ENCODE measurements at regions not wholly inside any gene's neighbourhood (a gene's known extent, or its start where the extent isn't known, plus 50 kb on each side); places are given as distances from the start of the nearest gene placed in this dataset.
"Not testable (repeated sequence)": the region's sequence is repeated elsewhere in the genome, so short reads cannot be mapped to it uniquely, and the experiment has no call there.

DNA sequence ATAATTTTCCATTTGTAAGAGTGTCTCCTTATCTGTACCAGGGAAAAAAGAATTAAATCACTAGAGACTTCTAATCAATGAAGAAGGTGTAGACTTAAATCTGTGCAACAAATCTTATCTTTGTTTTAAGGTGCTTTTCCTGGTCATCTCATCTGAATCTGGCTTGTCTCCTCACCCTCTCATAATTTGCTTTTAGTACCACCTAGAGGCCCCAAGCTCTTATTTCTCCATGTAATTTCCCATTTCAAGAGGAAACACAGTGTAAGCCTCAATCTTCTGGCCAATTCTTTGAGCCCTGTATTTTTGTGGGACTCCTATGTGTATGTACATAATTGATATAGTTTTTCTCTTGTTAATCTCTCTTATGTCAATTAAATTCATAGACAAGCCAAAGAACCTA, 1975.3 kb upstream of the CDH6 start:
- no peak for DNase-seq

DNA sequence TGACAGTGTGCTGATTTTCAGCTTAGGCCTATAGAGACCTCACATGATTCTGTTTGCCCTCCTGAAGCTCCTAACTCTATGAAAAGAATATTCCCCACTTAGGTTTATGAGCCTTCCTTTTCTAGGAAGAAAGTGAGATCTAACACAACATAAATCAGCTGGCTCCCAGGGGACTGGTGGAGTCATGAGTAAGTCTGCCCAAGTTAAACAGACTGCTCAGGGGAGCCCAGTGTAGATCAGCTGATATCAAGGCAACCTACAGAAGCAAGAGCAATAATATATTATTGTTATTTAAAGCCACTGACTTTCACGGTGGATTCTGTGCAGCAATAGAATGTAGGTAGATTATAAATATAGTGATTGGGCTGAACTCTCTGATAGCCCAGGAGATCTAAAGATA, 1978.6 kb upstream of the CDH6 start:
- no peak for DNase-seq

DNA sequence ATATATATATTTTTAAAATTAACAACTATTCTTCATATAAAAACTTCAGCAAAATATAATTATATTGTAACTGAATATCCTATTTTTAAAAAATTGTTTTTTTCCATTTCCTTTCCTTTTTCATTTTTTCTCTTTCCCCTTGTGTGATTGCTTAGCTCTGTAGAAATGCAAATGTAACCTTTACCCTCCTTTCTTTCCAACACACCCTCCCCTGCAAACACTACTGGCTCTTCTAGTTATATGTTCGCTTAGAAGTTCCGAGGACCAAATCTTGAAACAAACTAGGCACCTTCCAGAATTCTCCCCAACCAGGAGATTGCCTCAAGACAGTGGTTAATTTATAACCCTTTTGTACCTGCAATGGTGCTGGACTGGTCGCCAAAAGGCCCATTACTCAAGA, 1980.0 kb upstream of the CDH6 start:
- DNase-seq = no peak

DNA sequence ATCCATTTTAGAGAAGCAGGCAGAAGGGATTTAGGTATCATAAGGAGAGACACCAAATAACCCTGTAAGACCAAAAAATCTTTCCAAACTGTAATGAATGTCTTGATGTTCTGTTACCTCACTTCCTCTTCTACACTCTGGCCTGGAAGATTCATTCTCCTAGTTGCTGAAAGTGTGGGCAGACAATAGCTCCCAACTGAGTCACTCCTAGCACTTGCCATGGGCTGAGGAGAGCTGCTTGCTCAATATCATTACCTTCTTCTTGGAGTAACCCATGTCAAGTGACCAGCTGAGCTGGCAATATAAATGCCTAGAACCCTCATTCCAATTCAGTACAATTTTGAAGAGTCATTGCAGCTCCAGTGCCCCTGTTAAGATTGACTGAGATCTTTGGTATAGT, 1985.5 kb upstream of the CDH6 start:
- DNase-seq = no peak

DNA sequence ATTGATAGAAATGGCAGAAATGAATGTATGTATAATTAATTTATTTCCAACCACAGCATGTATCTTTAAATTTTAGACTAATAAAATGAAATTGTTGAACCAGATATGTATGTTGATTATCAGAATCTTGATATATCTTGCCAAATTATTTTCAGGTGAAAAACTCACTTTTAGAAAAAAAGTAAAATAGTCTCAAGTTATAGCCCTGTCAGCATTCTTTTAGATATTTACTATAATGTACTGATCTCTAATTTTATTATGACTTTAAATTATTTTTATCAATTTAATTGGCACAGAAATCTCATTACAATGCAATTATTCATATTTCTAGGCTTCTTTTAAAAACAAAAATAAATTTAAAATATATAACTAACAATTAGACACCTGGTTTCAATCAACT, 1990.4 kb upstream of the CDH6 start:
- DNase-seq = no peak

DNA sequence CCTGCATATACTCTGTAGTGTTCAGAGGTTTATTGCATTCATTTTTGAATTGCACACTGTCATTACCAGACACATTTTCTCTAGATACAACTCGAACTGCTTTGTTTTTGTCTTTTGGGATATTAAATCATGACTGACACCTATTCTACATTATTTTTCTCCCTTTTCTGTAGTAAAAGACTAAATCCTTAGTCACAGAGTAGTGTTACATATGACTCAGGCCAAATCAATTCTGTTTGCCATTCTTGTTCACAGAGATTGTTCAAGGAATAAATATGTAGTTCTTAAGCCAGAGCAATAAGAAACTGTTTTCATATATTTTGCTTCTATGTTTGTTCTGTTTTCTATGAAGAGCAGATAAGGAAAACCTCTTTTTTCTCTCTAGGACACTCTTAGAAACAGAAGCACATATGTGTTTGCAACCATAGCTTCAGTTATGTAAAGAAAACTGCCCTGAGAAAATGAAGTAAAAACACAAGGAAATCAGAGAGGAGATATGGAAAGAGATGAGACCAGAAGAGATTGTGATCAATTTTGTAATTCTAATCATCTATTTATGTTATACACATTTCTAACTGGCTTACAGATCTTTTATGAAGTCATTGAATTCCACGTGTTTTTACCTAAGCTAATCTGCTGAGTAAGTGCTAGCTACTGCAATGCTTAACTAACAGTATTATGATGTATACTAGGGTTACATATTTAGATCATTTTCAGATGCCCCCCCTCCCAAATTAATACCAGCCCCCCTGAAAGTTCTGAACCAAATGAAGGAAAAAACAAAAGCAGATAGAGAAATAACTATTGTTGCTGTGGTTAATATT, 1995.6 kb upstream of the CDH6 start:
- no peak for DNase-seq

DNA sequence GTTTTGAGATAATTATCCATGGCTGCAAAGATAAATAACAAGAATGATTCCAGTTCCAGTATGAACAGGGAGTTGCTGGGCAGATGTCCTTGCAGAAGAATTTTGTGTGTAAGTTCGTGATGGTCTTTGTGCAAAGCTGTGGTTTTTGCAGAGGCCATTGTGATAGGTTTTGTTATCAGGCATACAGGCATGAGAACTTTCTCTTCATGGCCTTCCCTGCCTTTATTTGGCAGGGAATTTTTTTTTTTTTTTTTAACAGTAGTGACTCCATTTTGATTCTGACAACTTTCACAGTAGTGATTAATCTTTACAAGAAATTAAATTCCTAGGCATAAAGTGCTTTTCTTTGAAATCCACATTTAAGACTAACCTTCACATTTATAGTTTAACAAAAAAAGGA, 1999.5 kb upstream of the CDH6 start:
- no peak for DNase-seq

DNA sequence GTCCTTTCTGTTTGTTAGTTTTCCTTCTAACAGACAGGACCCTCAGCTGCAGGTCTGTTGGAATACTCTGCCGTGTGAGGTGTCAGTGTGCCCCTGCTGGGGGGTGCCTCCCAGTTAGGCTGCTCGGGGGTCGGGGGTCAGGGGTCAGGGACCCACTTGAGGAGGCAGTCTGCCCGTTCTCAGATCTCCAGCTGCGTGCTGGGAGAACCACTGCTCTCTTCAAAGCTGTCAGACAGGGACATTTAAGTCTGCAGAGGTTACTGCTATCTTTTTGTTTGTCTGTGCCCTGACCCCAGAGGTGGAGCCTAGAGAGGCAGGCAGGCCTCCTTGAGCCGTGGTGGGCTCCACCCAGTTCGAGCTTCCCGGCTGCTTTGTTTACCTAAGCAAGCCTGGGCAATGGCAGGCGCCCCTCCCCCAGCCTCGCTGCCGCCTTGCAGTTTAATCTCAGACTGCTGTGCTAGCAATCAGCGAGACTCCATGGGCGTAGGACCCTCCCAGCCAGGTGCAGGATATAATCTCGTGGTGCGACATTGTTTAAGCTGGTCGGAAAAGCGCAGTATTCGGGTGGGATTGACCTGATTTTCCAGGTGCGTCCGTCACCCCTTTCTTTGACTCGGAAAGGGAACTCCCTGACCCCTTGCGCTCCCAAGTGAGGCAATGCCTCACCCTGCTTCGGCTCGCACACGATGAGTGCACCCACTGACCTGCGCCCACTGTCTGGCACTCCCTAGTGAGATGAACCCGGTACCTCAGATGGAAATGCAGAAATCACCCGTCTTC, 2002.0 kb upstream of the CDH6 start:
- not testable (repeated sequence) for DNase-seq

DNA sequence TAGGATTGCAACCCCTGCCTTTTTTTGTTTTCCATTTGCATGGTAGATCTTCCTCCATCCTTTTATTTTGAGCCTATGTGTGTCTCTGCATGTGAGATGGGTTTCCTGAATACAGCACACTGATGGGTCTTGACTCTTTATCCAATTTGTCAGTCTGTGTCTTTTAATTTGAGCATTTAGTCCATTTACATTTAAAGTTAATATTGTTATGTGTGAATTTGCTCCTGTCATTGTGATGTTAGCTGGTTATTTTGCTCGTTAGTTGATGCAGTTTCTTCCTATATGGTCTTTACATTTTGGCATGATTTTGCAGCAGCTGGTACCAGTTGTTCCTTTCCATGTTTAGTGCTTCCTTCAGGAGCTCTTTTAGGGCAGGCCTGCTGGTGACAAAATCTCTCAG, 2003.1 kb upstream of the CDH6 start:
- not testable (repeated sequence) for DNase-seq

DNA sequence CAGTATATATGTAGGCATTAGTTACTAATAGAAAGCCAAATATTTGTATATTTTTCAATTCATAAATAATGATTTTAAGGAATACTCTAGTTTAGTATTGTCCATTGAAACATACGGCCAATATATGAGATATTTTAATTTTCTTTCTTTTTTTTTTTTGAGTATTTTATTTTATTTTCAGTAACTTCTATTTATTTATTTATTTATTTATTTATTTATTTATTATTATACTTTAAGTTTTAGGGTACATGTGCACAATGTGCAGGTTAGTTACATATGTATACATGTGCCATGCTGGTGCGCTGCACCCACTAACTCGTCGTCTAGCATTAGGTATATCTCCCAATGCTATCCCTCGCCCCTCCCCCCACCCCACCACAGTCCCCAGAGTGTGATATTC, 2007.1 kb upstream of the CDH6 start:
- not testable (repeated sequence) for DNase-seq

DNA sequence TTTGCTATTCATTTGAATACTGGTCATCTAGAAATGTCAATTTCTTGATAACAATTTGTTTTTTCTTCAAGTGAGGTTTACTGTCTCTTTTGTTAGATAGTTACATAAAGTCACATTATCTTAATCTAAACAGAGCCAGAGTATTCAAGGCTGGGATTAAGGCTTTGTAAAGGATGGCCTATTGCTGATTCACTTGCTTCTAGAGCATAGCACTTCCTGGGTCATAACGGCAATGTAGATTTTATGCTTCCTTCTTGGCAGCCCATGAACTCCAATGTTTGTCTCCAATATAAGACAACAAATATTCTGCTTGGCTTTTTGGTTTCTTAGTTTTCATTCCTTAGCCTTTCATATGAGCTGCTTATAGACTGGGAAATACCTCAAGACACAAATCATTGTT, 2007.9 kb upstream of the CDH6 start:
- DNase-seq = no peak

DNA sequence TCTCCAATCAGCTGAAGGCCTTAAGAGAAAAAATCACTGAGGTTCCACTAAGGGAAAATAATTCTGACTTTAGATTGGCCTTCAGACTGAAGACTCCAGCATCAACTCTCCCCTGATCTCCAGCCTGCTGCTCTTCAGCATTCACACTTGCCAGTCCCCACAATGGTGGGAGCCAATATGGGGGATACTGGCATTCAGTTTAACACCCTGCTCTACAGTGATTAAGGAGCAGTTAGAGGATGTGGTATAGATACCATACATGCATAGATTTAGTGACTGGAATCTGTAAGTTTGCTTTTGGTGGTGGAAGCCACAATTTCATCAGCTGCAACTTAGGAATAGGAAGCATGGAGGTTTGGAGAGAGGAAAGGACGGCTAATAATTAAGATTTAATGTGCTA, 2017.7 kb upstream of the CDH6 start:
- no peak for DNase-seq

DNA sequence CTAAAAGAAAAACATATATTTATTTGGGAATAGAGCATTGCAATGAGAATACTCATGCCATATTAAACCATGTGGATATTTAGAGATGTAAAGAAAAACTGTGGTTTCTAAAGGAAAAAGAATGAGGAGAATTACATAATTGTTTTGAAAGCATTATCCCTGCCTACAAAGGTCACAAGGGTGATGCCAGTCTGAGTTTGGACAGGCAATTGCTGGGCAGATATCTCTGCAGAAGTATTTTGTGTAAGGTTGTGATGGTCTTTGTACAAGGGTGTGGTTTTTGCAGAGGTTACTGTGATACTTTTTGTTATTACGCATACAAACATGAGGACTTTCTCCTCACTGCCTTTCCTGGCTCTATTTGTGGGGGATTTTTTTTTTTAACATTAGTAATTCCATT, 2022.9 kb upstream of the CDH6 start:
- no peak for DNase-seq

DNA sequence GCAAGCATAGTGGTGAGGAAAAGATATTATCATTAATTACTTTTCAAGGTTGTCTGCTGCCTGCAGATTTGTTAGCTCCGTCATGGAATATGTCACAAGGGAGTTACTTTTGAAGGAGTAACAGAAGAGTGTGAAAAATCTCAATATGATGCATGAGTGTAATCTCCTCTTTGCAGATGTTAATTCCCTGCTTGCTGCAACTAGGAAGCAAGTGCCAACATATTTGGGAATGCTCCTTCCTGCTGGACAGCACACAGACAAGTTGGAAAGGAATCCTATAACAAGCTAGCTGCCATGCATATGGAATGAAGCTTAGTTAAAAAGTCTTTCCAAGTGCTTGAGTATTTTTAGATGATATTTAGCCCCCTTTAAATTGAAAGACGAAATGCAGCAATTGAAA, 2023.6 kb upstream of the CDH6 start:
- DNase-seq = no peak

DNA sequence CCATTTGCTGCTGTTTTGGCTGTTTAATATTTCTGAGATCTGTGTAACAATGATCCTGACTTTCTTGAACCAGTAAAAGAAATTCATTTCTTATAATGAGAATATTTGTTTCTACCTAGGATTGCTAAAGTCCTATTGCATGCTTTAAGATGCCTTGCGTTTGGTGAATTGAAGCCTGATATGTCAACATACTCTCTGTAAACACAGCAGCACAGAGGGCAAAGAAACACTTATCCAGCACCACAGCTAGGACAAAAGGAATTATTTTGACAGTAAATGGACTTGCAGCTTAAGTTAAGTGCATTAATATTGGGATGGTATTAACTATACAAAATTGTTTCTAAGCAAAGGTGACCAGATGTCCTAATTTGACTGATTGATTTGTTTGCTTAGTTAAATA, 2031.2 kb upstream of the CDH6 start:
- DNase-seq = no peak

DNA sequence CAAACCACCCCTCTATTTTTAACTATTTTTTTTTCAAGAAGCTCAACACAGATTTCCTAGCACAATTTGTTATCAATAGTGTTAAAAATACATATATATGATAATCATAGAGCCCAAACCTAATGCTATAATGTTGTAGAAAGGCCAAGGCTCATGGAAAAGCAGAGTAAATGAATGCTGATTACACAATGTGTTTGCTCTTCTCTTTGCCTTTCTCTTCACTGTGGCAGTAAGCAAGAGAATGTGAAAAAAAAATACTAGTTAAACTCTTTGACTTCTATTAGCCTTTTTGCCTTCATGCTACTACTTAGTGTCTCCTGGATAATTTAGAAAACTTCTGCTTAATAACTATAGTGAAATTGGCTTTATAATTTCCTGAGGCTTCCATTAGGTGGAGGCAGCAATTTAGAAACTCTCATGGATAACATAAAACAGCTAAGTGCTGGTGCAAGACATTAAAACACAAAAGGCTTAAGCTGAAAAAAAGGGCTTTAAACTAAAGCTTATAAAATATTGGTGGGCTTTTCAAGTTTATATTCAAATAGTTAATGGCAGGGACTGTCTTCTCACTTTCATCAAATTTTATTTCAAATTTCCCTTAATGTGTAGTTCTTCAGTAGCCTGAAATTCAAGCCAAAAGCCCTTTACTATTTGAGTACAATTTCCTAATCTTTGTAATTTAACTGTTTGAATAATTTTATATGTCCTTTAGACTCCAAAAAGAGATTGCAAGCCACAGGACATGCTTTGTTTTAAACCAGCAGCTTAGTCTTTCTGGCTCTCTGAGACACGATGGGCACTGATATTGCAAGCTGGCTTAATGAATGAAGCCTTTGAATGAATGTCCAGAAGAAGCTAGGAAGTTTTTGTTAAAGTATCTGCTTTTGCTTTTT, 2031.8 kb upstream of the CDH6 start:
- DNase-seq = no peak

DNA sequence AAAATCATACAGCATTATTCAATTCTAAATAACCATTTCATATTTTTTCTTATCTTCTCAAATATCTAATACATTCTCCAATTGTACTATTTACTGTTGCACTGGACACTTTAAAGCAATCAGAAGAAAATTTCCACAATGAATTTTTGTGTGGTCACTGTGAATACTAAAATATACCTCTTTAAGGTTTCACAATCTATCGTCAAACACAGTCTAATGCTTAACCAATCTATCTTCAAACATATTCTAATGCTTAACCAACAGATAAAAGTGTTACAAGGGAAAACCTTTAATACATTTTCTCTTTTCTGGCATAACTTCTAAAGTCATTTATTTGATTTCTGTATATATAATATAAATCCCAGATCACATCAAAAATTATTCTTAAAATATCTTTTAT, 2035.5 kb upstream of the CDH6 start:
- DNase-seq = no peak

DNA sequence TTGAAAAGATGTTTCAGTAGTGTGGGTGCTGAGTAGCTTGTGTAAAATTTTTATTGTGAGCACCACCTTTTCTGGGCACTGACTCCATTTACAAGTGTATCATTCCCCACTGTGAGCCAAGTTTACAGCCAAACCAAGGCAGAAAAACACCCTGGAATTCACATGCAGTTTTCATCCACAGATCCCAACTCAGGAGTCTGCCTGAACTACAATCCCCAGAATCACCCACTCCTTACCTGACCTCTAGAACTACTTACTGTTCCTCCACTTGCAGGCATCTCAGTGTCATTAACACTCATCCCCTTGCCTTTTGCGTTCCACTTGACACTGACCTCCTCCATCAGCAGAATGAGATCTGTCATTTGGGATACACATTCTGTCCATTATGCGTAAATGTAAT, 2042.6 kb upstream of the CDH6 start:
- DNase-seq = no peak

DNA sequence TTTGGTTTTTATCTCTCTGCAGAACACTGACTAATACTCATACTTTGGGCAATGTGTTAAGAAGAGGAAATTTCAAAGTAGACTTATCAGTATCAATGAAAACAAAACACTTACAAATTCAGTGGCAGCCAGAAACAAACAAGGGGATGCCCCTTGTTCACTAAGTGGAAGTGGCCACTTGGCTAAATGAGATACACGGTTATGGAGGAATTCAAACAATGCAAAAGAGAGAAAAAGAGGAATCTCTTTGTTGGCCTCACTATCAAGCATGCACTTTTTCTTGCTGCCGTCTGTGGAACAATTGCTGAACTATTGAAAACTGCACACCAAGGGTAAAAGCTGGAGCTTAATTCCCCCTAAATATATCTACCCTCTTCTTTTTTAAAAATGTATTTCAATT, 2044.9 kb upstream of the CDH6 start:
- no peak for DNase-seq

DNA sequence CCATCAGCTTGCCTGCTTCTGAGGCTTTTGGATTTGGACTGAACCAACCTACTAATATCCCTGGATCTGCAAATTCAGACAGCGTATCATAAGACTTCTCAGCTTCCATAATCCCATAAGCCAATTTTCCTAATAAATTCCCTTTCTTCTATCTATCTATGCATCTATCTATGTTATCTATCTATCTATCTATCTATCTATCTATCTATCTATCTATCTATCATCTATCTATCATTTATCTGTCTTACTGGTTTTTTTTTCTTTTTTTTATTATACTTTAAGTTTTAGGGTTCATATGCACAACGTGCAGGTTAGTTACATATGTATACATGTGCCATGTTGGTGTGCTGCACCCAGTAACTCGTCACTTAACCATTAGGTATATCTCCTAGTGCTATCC, 2045.4 kb upstream of the CDH6 start:
- no peak for DNase-seq

DNA sequence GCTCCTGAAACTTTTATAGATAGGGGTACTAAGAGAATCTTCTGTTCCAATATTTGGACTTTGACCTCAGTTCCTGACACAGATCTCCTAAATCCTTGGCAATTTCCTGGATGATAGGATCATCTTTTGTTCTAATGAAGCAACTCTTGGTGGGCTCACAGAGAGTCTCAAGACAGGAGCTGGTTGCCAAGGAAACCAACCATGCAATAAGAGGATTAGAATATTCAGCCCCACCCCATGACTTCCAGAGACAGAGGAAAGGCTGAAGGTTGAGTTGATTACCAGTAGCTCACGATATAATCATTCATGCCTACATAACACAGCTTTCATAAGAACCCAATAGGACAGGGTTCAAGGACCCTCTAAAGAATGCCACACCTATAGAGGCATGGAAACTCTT, 2050.2 kb upstream of the CDH6 start:
- DNase-seq = no peak

DNA sequence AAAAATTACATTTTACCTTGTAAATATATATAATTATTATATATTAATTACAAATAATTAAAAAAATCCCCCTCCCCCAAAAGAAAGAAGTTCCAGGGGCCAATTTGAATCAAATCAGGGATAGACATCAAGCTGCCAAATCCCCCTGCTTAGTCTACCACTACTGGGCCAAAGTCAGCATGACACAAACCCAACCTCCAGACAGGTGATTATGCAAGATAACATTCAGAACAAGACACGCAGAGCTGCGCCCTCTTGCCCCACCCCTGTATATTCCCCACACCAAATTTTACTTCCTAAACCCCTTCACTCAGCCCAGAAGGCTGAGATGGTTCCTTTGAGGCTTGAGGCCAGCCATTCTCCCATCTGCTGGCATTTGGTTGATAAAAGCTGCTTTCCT, 2059.1 kb upstream of the CDH6 start:
- DNase-seq = no peak

DNA sequence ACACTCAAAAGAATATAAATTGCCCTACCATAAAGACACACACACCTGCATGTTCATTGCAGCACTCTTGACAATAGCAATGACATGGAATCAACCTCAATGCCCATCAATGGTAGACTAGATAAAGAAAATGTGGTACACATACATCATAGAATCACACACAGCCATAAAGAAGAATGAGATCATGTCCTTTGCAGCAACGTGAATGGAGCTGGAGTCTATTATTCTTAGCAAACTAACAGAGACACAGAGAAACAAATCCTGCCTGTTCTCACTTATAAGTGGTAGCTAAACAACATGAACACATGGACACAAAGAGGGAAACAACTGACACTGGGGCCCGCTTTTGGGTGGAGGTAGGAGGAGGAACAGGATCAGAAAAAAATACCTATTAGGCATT, 2062.2 kb upstream of the CDH6 start:
- no peak for DNase-seq
